HG02885 (cell line): ENCODE measurements at regions not wholly inside any gene's neighbourhood (a gene's known extent, or its start where the extent isn't known, plus 50 kb on each side); places are given as distances from the start of the nearest gene placed in this dataset.
"Not testable (repeated sequence)": the region's sequence is repeated elsewhere in the genome, so short reads cannot be mapped to it uniquely, and the experiment has no call there.

Source experiments
- ATAC-seq: cut with Tn5 transposase; IDR thresholded peaks from one replicate; pipeline ENCODE4 v1.9.1; 2021; ENCODE audit warnings: mild to moderate bottlenecking; ENCODE audit not compliant: unreplicated experiment, poor library complexity

GRCh38 chr3:193800138-193801043 lies 207.4 kb downstream of the OPA1 start:
- ATAC-seq: no peak

- no peak for ATAC-seq
Measured at GRCh38 chr3:193801097-193801496, 208.1 kb downstream of the OPA1 start.

GRCh38 chr3:193803288-193803687 lies 210.3 kb downstream of the OPA1 start:
- ATAC-seq: no peak

DNA sequence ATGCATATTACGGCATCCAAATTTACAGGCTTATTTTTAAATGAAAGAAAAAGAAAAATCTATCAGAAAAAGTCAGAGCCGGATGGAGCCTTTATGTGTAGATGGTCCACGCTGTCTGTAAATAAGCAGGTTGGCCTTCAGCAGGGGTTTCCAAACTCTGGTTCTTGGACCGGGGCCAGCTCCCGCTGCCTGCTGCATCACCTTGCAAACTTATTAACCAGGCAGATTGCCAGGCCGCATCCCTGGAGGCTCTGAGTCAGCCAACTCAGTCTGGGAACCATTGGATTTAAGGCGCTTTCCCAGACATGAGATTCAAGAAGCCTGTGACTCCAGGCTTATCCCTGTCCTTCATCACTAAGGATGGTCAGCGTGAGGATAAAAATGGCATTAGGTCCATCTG lies 212.4 kb downstream of the OPA1 start:
- ATAC-seq: no peak

- ATAC-seq: no peak
Measured at GRCh38 chr3:193808317-193808716, 215.3 kb downstream of the OPA1 start.

GRCh38 chr3:193809106-193809505 lies 216.1 kb downstream of the OPA1 start:
- ATAC-seq: no peak

DNA sequence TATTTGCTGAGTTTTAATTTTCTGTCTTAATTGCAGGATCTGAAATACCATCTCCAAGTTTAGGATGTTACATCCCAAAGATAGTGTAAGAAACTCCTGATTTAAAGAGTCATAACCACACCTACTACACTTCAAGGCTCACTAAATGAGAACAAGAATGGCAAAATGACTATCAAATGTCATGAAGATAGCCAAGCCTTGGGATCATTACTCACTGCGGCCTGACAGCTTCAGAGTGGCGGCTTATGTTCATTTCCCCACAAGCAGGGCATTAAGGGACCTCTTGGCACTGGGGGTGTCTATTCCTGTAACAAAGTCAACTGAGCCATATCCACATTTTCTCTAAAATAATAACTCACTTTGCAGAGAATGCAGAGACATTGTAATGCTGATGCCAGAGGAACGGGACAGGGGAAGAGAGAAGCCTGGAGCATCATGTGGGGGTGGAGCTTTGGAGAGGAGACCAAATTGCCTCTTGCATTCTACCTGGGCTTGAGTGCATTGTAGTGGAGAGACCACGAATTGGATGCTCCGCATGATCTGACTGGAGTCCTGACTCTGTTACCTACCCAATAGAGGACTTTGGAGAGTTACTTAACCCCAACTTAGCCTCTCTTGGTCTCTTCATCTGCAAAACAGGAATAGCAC lies 219.2 kb downstream of the OPA1 start:
- ATAC-seq: no peak

GRCh38 chr3:193812791-193813500 lies 219.9 kb downstream of the OPA1 start:
- no peak for ATAC-seq

DNA sequence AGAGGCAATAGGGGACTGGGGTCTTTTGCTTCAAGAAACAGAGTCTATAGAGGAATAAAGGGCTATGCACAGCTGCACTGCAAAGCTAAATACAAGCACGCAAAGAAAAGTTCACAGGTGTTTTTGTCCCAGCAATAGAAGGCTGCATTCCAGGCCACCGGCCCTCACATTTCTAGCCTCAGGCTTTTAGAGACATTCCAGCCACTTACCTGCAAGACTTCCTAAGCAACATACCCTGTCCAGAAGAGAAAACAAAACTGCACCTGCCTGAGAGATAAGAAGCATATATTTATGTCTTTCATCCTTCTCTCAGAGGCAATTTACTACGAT lies 220.5 kb downstream of the OPA1 start:
- no peak for ATAC-seq

DNA sequence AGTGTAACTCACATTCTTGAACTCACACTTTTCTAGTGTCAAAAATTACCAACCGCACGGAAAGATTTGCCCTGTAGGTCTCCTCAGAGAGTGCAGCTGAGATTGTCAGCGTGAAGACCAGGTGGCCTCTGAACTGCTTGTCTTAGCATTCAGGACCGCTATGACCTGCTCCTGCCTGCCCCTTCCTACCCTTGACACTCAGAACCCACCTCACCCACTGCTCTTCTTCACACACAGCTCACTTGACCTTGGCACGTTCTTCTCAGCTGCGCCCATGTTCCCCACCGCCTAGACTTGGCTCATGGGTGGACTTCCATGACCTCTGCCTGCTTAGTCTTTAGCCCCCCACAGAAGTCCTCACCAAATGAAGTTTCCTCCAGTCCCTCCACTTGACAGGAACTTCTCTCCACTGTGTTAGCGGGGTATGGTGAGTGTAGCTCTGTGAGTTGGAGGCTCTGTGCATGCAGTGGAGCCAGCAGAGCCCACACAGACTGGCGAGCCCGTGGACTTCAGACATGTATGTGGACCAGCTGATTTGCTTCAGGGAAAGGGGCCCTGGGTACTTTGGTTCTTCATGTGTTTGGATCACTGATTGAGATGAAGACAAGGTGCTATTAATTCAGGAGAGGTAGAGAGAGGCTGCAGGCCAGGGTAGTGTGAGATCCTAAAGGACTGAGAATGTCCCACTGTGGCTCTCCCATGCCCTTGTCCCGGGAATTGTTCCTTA lies 221.3 kb downstream of the OPA1 start:
- ATAC-seq: no peak

- ATAC-seq: no peak
Measured at GRCh38 chr3:193815246-193816027, 222.4 kb downstream of the OPA1 start.

- no peak for ATAC-seq
Measured at GRCh38 chr3:193816028-193816395, 223.0 kb downstream of the OPA1 start.

GRCh38 chr3:193816656-193817311 lies 223.8 kb downstream of the OPA1 start:
- no peak for ATAC-seq

DNA sequence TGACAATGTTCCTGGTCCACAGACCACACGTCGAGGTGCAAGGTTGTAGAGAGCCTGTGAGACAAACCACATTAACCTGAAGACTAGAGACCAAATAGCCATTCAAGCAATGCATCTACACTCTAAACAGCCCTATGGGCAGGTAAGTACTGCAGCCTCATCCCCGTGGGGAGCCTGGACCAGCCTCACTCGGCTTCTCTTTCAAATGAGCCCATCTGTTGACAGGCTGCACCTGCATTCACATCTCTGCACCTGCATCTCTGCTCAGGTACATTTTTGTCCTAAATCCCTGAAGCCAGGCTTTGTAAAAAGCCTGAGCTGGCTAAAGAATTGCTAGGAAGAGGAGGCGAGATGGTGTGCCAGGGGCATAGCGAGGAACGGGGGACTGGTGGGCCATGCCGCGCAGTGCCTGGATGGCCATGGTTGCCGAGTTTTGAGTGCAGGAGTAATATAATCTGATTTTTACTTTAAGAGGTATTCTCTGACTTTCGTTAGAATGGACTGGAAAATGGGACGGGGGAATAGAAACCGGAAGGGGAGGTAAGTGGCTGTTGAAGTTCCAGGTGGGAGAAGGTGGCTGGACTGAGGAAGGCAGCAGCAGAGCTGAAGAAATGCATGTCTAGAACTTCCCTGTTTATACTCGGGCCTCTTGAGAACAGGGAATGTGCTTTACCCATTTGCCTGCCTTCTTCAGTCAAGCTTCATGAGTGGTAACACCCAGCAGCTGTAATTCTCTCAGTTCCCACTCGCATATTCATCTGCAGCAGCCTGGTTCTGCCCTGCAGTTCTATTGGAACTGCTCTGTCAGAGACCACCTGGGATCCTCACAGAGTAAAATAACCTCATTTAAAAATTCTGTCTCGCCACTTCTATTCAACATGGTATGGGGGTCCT lies 226.4 kb downstream of the OPA1 start:
- ATAC-seq: no peak

- ATAC-seq: no peak
Measured at GRCh38 chr3:193821151-193821668, 228.2 kb downstream of the OPA1 start.

GRCh38 chr3:193822492-193823212 lies 229.6 kb downstream of the OPA1 start:
- ATAC-seq: no peak

DNA sequence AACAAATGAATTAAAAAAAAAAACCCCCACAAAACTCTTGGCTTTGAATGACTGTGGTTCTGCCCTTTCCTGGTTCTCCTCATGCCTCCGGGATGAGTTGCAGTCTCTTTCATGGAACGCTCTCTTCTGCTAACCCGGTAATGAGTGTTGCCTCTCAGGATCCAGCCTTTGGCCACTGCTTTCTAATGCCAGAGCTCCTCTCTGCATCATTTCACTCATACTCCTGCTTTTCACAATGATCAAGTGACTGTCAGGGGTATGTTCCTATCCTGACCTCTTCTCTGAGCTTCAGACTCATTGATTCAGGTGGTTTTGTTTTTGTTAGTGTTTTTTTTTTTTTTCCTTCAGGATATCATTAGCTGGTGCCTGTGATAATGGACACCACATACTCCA lies 230.2 kb downstream of the OPA1 start:
- not testable (repeated sequence) for ATAC-seq

DNA sequence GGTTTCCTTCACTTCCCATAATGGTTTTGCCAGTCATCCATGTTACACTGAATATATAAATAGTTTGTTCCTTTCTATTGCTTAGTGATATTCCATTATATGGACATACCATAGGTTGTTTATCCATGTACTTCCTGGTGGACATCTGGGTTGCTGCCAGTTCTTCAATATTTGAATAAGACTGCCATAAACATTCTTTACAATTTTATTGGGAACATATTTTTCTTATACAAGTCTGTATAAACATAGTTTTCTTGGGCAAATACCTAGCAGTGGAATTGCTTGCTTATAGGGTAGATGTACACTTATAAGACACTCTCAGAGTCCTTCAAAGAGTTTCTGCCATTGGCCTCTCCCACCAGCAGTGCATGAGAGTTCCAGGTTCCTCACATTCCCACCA lies 231.4 kb downstream of the OPA1 start:
- no peak for ATAC-seq
